Activated B cell treated with CpG ODN at 0.5 μM for 24 hours (primary cell): ENCODE measurements at regions not wholly inside any gene's neighbourhood (a gene's known extent, or its start where the extent isn't known, plus 50 kb on each side); places are given as distances from the start of the nearest gene placed in this dataset.

Experiments
- ATAC-seq: fragments of 200-7000 bp; cut with Tn5 transposase; one replicate; pipeline ENCODE4 v1.10.0; 2021; ENCODE audit warnings: low read depth, mild to moderate bottlenecking, moderate library complexity
- CTCF ChIA-PET: fragments of 350-600 bp; sonication (Branson Sonifier 250); formaldehyde crosslinking; loops from one replicate; lab custom pipeline; 2021; ENCODE audit warnings: antibody characterized with exemption; lab: Charles Lee
- POLR2A ChIA-PET: fragments of 350-600 bp; sonication (Branson Sonifier 250); formaldehyde crosslinking; loops from one replicate; lab custom pipeline; 2021; ENCODE audit warnings: antibody characterized with exemption; lab: Charles Lee
- DNase-seq: peaks from one replicate; pipeline ENCODE4 v3.0.0; 2022
- H3K27ac Mint-ChIP-seq: one replicate; pipeline ENCODE4 v1.8.0; 2020; ENCODE audit warnings: mixed read lengths
- H3K27me3 Mint-ChIP-seq: one replicate; pipeline ENCODE4 v1.8.0; 2021; ENCODE audit warnings: mixed read lengths
- H3K36me3 Mint-ChIP-seq: one replicate; pipeline ENCODE4 v1.8.0; 2021; ENCODE audit warnings: low read depth, mixed read lengths
- H3K4me1 Mint-ChIP-seq: one replicate; pipeline ENCODE4 v1.8.0; 2021; ENCODE audit warnings: mixed read lengths
- H3K4me3 Mint-ChIP-seq: one replicate; pipeline ENCODE4 v1.8.0; 2020; ENCODE audit warnings: mild to moderate bottlenecking, mixed read lengths
- H3K9me3 Mint-ChIP-seq: one replicate; pipeline ENCODE4 v1.8.0; 2020; ENCODE audit warnings: mixed read lengths
- intact Hi-C: fragments of 100-400 bp; cut with micrococcal nuclease; formaldehyde crosslinking; loops from one replicate; pipeline ENCODE4 v1.15.1; 2024
- TF ChIP-seq, protein P1 (sequence below): fragments of 200-600 bp; IDR thresholded peaks from one replicate; pipeline ENCODE4 v1.8.0; 2022; ENCODE audit warnings: antibody characterized with exemption, mild to moderate bottlenecking

- H3K36me3 Mint-ChIP-seq, result no peaks in the 10 kb centered on the region
- intact Hi-C loops, result no loop called here
- H3K9me3 Mint-ChIP-seq, result no peaks in the 10 kb centered on the region
- ChIA-PET POLR2A (no interaction called here), CTCF (no interaction called here)
- DNase-seq, result no peak
- TF ChIP-seq, protein P1, sequence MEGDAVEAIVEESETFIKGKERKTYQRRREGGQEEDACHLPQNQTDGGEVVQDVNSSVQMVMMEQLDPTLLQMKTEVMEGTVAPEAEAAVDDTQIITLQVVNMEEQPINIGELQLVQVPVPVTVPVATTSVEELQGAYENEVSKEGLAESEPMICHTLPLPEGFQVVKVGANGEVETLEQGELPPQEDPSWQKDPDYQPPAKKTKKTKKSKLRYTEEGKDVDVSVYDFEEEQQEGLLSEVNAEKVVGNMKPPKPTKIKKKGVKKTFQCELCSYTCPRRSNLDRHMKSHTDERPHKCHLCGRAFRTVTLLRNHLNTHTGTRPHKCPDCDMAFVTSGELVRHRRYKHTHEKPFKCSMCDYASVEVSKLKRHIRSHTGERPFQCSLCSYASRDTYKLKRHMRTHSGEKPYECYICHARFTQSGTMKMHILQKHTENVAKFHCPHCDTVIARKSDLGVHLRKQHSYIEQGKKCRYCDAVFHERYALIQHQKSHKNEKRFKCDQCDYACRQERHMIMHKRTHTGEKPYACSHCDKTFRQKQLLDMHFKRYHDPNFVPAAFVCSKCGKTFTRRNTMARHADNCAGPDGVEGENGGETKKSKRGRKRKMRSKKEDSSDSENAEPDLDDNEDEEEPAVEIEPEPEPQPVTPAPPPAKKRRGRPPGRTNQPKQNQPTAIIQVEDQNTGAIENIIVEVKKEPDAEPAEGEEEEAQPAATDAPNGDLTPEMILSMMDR, result no peak
- no peak overlapping the region for H3K27ac Mint-ChIP-seq
- ATAC-seq, result no peak
- H3K27me3 Mint-ChIP-seq, result no peaks in the 10 kb centered on the region
- no peaks in the 10 kb centered on the region for H3K4me1 Mint-ChIP-seq
- no peak overlapping the region for H3K4me3 Mint-ChIP-seq
These were observed 82.4 kb downstream of the MRPS30 start for GRCh38 chr5:44891116-44891515.

GRCh38 chr5:44900273-44900954 is 91.7 kb downstream of the MRPS30 start:
- H3K9me3 Mint-ChIP-seq, result no peaks in the 10 kb centered on the region
- DNase-seq (no peak), ATAC-seq (no peak)
- no peaks in the 10 kb centered on the region for H3K27me3 Mint-ChIP-seq
- CTCF ChIA-PET, result no interaction called here
- H3K27ac Mint-ChIP-seq, result no peak overlapping the region
- TF ChIP-seq, protein P1, result no peak
- no peaks in the 10 kb centered on the region for H3K36me3 Mint-ChIP-seq
- POLR2A ChIA-PET, result no interaction called here
- intact Hi-C loops, result no loop called here
- no peaks in the 10 kb centered on the region for H3K4me1 Mint-ChIP-seq
- no peak overlapping the region for H3K4me3 Mint-ChIP-seq

DNA sequence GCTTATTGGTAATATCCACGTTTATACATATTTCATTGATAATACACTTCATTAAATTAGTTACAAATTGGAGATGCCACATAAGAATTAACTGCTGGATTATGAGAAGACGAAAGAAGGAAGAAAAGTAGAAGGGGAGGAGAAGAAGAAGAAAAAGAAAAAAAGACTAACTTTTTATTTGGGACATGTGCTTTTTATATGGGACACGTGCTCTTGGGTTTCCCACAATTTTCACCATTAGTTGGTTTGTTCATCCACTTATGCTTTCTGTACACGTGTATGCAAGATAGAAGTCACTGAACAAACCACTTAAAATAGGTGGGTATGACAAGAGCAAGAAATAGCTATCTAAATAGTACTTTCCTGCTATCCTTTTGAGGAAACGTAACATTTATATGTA is 98.6 kb downstream of the MRPS30 start:
- DNase-seq (no peak), ATAC-seq (no peak)
- TF ChIP-seq, protein P1, result no peak
- Mint-ChIP-seq H3K9me3 (no peaks in the 10 kb centered on the region), H3K27me3 (no peaks in the 10 kb centered on the region), H3K36me3 (no peaks in the 10 kb centered on the region), H3K27ac (no peak overlapping the region), H3K4me1 (no peaks in the 10 kb centered on the region), H3K4me3 (no peak overlapping the region)
- intact Hi-C loops, result no loop called here
- ChIA-PET CTCF (no interaction called here), POLR2A (interaction anchor here (0.6 kb wide), 1 partner anchor 45 kb away, joined by 3 read pairs; no protein-coding TSS in a partner anchor)

DNA sequence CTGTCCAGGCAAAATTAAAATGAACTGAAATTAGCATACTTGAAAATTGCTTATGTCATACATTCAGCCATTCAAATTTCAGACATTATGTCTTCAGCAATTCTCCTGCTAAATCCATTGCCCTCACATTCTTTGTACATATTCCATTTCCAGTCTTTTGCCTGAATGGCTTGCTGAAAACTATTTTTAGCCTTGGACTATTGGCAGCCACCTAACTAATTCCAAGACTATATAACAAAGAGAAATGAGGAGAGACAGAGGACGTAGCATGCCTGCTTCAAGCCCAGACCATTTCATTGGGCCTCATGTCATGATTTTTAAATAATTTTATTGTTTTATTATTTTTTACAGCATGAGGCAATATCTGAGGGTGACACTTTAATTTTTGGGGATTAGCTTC is 100.3 kb downstream of the MRPS30 start:
- H3K27ac Mint-ChIP-seq, result no peak overlapping the region
- H3K27me3 Mint-ChIP-seq, result no peaks in the 10 kb centered on the region
- H3K36me3 Mint-ChIP-seq, result no peaks in the 10 kb centered on the region
- intact Hi-C loops, result no loop called here
- POLR2A ChIA-PET, result no interaction called here
- ATAC-seq (no peak), DNase-seq (no peak)
- CTCF ChIA-PET, result no interaction called here
- TF ChIP-seq, protein P1, result no peak
- no peaks in the 10 kb centered on the region for H3K4me1 Mint-ChIP-seq
- no peak overlapping the region for H3K4me3 Mint-ChIP-seq
- H3K9me3 Mint-ChIP-seq, result no peaks in the 10 kb centered on the region

DNA sequence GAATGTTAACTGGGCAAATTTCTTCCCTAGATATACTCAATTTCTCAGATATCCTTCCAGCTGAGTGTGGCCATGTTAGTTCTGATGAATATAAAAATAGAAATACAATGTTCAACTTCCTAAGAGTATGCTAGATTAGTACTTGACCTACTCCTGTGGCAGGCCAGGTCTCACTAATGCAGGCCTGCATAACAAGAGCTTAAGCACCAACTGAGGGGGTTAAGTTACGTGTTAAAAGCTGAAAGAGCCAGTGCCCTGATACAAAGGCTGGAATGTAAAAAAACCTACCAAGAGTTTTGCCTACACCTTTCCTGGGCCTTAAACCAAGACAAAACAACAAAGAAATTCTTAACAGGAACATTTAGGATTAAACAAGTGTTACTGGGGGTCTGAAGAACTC is 102.8 kb downstream of the MRPS30 start:
- Mint-ChIP-seq H3K27ac (no peak overlapping the region), H3K4me3 (no peak overlapping the region), H3K27me3 (no peaks in the 10 kb centered on the region), H3K9me3 (no peaks in the 10 kb centered on the region), H3K4me1 (no peaks in the 10 kb centered on the region), H3K36me3 (no peaks in the 10 kb centered on the region)
- intact Hi-C loops, result no loop called here
- DNase-seq, result no peak
- TF ChIP-seq, protein P1, result no peak
- ChIA-PET POLR2A (no interaction called here), CTCF (no interaction called here)
- no peak for ATAC-seq
